ENCODE measurements at regions not wholly inside any gene's neighbourhood (a gene's known extent, or its start where the extent isn't known, plus 50 kb on each side); places are given as distances from the start of the nearest gene placed in this dataset.

GRCh38 chr6:165925474-165926156 is 242.0 kb downstream of the TBXT start:
- TF ChIP-seq, protein P1, sequence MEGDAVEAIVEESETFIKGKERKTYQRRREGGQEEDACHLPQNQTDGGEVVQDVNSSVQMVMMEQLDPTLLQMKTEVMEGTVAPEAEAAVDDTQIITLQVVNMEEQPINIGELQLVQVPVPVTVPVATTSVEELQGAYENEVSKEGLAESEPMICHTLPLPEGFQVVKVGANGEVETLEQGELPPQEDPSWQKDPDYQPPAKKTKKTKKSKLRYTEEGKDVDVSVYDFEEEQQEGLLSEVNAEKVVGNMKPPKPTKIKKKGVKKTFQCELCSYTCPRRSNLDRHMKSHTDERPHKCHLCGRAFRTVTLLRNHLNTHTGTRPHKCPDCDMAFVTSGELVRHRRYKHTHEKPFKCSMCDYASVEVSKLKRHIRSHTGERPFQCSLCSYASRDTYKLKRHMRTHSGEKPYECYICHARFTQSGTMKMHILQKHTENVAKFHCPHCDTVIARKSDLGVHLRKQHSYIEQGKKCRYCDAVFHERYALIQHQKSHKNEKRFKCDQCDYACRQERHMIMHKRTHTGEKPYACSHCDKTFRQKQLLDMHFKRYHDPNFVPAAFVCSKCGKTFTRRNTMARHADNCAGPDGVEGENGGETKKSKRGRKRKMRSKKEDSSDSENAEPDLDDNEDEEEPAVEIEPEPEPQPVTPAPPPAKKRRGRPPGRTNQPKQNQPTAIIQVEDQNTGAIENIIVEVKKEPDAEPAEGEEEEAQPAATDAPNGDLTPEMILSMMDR (IDR thresholded peaks at IDR 0.05; ENCODE audit: insufficient read depth, low read depth, low read length): no peak
- no peaks in the 10 kb centered on the region for H3K36me3 ChIP-seq (ENCODE audit: control insufficient read depth, insufficient read depth, low read length)
- ChIA-PET POLR2A (no interaction called here), CTCF (no interaction called here)
- H3K4me3 ChIP-seq (ENCODE audit: low read depth, low read length): no peak overlapping the region
- no peaks in the 10 kb centered on the region for H3K27me3 ChIP-seq (ENCODE audit: control insufficient read depth, insufficient read depth, low read length)
- no peak for DNase-seq (ENCODE audit: low read depth)

DNA sequence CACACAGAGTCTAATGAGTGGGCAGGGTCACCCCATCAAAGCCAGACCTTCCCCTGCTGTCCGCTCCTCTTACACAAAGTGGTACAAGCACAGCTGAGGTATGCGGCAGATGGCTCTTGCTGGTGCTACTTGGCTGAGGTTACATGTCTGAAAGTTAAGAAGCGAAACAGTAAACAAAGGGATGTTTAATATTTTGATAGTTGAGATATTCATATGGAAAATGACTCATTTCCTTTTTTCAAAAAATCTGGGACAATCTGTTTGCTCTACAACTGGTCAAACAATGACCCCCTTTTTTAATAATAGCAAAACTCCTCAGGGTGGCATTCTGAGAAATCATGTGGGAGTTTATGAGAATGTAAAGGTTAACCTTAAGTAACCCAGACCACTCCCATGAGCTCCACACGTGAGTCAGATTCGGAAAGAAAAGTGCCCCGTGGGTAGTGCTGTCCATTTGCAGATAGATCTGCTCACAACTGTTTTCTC is 245.3 kb downstream of the TBXT start:
- H3K36me3 ChIP-seq (ENCODE audit: control insufficient read depth, insufficient read depth, low read length): no peaks in the 10 kb centered on the region
- ChIA-PET POLR2A (no interaction called here), CTCF (no interaction called here)
- H3K27me3 ChIP-seq (ENCODE audit: control insufficient read depth, insufficient read depth, low read length): no peaks in the 10 kb centered on the region
- no peak for DNase-seq (ENCODE audit: low read depth)
- H3K4me3 ChIP-seq (ENCODE audit: low read depth, low read length): no peak overlapping the region
- TF ChIP-seq, protein P1 (IDR thresholded peaks at IDR 0.05; ENCODE audit: insufficient read depth, low read depth, low read length): no peak

DNA sequence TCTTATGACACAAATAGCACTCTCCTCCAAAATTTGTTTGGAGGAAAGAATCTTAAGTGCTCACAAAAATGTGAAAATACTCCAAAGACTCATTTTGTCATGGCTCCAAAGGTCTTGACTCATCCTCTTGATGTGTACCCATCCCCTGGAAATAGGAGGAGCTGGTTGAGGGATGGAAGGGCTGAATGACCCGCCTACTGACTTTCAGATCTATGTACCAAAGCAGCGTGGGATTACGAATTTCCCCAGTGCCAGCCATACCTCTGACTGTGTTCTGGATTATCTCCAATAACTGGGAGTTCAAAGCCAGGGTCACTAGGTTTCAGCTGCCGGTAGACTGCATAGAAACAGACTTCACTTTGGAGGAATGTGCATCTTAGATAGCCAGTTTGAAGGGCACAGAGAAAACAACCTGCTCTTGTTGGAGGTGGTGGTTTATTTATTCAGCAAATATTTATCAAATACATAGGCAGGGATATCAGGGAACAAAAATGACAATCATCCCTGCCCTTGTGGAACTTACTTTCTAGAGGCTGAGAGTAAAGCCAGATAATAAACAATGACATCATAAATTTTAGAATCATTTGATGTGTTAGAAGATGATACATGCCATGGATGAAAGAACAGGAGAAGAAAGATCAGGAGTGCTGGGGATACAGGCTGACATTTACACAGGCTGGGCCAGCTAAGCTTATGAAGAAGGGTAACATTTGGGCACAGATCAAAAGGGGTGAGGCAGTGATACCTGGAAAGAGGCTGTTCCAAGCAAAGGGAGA is 246.6 kb downstream of the TBXT start:
- CTCF ChIA-PET: no interaction called here
- H3K27me3 ChIP-seq (ENCODE audit: control insufficient read depth, insufficient read depth, low read length): no peaks in the 10 kb centered on the region
- POLR2A ChIA-PET: no interaction called here
- no peak overlapping the region for H3K4me3 ChIP-seq (ENCODE audit: low read depth, low read length)
- no peaks in the 10 kb centered on the region for H3K36me3 ChIP-seq (ENCODE audit: control insufficient read depth, insufficient read depth, low read length)
- no peak for DNase-seq (ENCODE audit: low read depth)
- TF ChIP-seq, protein P1 (IDR thresholded peaks at IDR 0.05; ENCODE audit: insufficient read depth, low read depth, low read length): no peak

GRCh38 chr6:165917576-165917975 is 250.1 kb downstream of the TBXT start:
- POLR2A ChIA-PET: no interaction called here
- no peak overlapping the region for H3K4me3 ChIP-seq (ENCODE audit: low read depth, low read length)
- H3K27me3 ChIP-seq (ENCODE audit: control insufficient read depth, insufficient read depth, low read length): no peaks in the 10 kb centered on the region
- DNase-seq (ENCODE audit: low read depth): no peak
- CTCF ChIA-PET: no interaction called here
- H3K36me3 ChIP-seq (ENCODE audit: control insufficient read depth, insufficient read depth, low read length): no peaks in the 10 kb centered on the region
- TF ChIP-seq, protein P1 (IDR thresholded peaks at IDR 0.05; ENCODE audit: insufficient read depth, low read depth, low read length): no peak

- Histone ChIP-seq H3K27me3 (ENCODE audit: control insufficient read depth, insufficient read depth, low read length) (no peaks in the 10 kb centered on the region), H3K4me3 (ENCODE audit: low read depth, low read length) (no peak overlapping the region), H3K36me3 (ENCODE audit: control insufficient read depth, insufficient read depth, low read length) (no peaks in the 10 kb centered on the region)
- POLR2A ChIA-PET: no interaction called here
- TF ChIP-seq, protein P1 (IDR thresholded peaks at IDR 0.05; ENCODE audit: insufficient read depth, low read depth, low read length): no peak
- no peak for DNase-seq (ENCODE audit: low read depth)
- CTCF ChIA-PET: no interaction called here
These were observed 252.2 kb upstream of the PDE10A start for GRCh38 chr6:165915022-165915770.
